ENCODE measurements at regions not wholly inside any gene's neighbourhood (a gene's known extent, or its start where the extent isn't known, plus 50 kb on each side); places are given as distances from the start of the nearest gene placed in this dataset.

- H3K4me1 Mint-ChIP-seq = peaks cover 8% of the 10 kb centered on the region
- no peak overlapping the region for H3K27ac Mint-ChIP-seq
These were observed 252.0 kb upstream of the TPM1 start for GRCh38 chr15:62790546-62790945.

GRCh38 chr15:62791694-62792093 is 250.9 kb upstream of the TPM1 start:
- peaks cover 32% of the 10 kb centered on the region for H3K36me3 Mint-ChIP-seq (ENCODE audit: low read depth)
- no peak for TF ChIP-seq CTCF (conservative IDR thresholded peaks at IDR 0.05)
- Histone ChIP-seq H3K9me3 (ENCODE audit: control insufficient read depth, low read length) (peaks cover 1% of the 10 kb centered on the region), H3K4me3 (ENCODE audit: low read length) (no peak overlapping the region), H3K27ac (ENCODE audit: low read depth, low read length) (no peak overlapping the region), H3K27me3 (ENCODE audit: control insufficient read depth, insufficient read depth, low read length, poor library complexity, severe bottlenecking) (no peaks in the 10 kb centered on the region), H3K36me3 (ENCODE audit: control insufficient read depth, insufficient read depth, low read length) (peaks cover 26% of the 10 kb centered on the region), H3K4me1 (ENCODE audit: control insufficient read depth, insufficient read depth, low read length) (peaks cover 6% of the 10 kb centered on the region), H3K9ac (ENCODE audit: extremely low read depth, low read length, poor library complexity, severe bottlenecking) (no peak overlapping the region)
- no peaks in the 10 kb centered on the region for H3K9me3 Mint-ChIP-seq
- H3K27ac Mint-ChIP-seq = no peak overlapping the region
- H3K27me3 Mint-ChIP-seq (ENCODE audit: insufficient read depth) = no peaks in the 10 kb centered on the region
- no peak for DNase-seq
- H3K4me1 Mint-ChIP-seq = peaks cover 8% of the 10 kb centered on the region
- WGBS, 2 experiments (ENCODE audit: insufficient coverage in 1 of 2, insufficient read length in 1 of 2) = 87 to 89% methylated on average over 3 to 5 of the region's 5 CpGs
- H3K4me3 Mint-ChIP-seq = no peak overlapping the region

More at GRCh38 chr15:62790546-62790945, 252.0 kb upstream of the TPM1 start:
- TF ChIP-seq CTCF (conservative IDR thresholded peaks at IDR 0.05) = no peak
- Histone ChIP-seq H3K27ac (ENCODE audit: low read depth, low read length) (no peak overlapping the region), H3K9ac (ENCODE audit: extremely low read depth, low read length, poor library complexity, severe bottlenecking) (no peak overlapping the region), H3K36me3 (ENCODE audit: control insufficient read depth, insufficient read depth, low read length) (peaks cover 20% of the 10 kb centered on the region), H3K27me3 (ENCODE audit: control insufficient read depth, insufficient read depth, low read length, poor library complexity, severe bottlenecking) (no peaks in the 10 kb centered on the region), H3K4me1 (ENCODE audit: control insufficient read depth, insufficient read depth, low read length) (peaks cover 6% of the 10 kb centered on the region), H3K4me3 (ENCODE audit: low read length) (no peak overlapping the region), H3K9me3 (ENCODE audit: control insufficient read depth, low read length) (peaks cover 4% of the 10 kb centered on the region)
- no peaks in the 10 kb centered on the region for H3K9me3 Mint-ChIP-seq
- no peaks in the 10 kb centered on the region for H3K27me3 Mint-ChIP-seq (ENCODE audit: insufficient read depth)
- no peak overlapping the region for H3K4me3 Mint-ChIP-seq
- no peak for DNase-seq
- peaks cover 37% of the 10 kb centered on the region for H3K36me3 Mint-ChIP-seq (ENCODE audit: low read depth)
- WGBS, 2 experiments (ENCODE audit: insufficient coverage in 1 of 2, insufficient read length in 1 of 2) = 98% methylated on average over 4 of the region's 4 CpGs; no CpG with 5 or more reads in 1 of the 2 experiments

GRCh38 chr15:62792986-62793751 is 249.4 kb upstream of the TPM1 start:
- no peak overlapping the region for H3K9ac ChIP-seq (ENCODE audit: extremely low read depth, low read length, poor library complexity, severe bottlenecking)
- Mint-ChIP-seq H3K27ac (no peak overlapping the region), H3K9me3 (no peaks in the 10 kb centered on the region), H3K4me1 (peaks cover 8% of the 10 kb centered on the region), H3K4me3 (no peak overlapping the region), H3K36me3 (ENCODE audit: low read depth) (peaks cover 36% of the 10 kb centered on the region), H3K27me3 (ENCODE audit: insufficient read depth) (no peaks in the 10 kb centered on the region)
- WGBS, 2 experiments (ENCODE audit: insufficient coverage in 1 of 2, insufficient read length in 1 of 2) = 90 to 100% methylated on average over 4 to 6 of the region's 6 CpGs
- H3K4me1 ChIP-seq (ENCODE audit: control insufficient read depth, insufficient read depth, low read length) = peaks cover 6% of the 10 kb centered on the region
- H3K27me3 ChIP-seq (ENCODE audit: control insufficient read depth, insufficient read depth, low read length, poor library complexity, severe bottlenecking) = no peaks in the 10 kb centered on the region
- H3K9me3 ChIP-seq (ENCODE audit: control insufficient read depth, low read length) = no peaks in the 10 kb centered on the region
- DNase-seq = no peak
- no peak overlapping the region for H3K4me3 ChIP-seq (ENCODE audit: low read length)
- no peak for TF ChIP-seq CTCF (conservative IDR thresholded peaks at IDR 0.05)
- H3K27ac ChIP-seq (ENCODE audit: low read depth, low read length) = no peak overlapping the region
- peaks cover 20% of the 10 kb centered on the region for H3K36me3 ChIP-seq (ENCODE audit: control insufficient read depth, insufficient read depth, low read length)

Measured in endodermal cell (in vitro differentiated cells).